ENCODE measurements at regions not wholly inside any gene's neighbourhood (a gene's known extent, or its start where the extent isn't known, plus 50 kb on each side); places are given as distances from the start of the nearest gene placed in this dataset.

GRCh38 chr10:47161465-47161864, 138.5 kb upstream of the GDF10 start:
- H3K27me3 ChIP-seq = no peaks in the 10 kb centered on the region
- peaks cover 19% of the 10 kb centered on the region for H3K4me1 ChIP-seq
- DNase-seq (ENCODE audit: low spot score in 2 of 2) = no peak
- no peaks in the 10 kb centered on the region for H3K9me3 ChIP-seq
- 88% methylated on average over 4 of the region's 4 CpGs for WGBS
- H3K36me3 ChIP-seq = no peaks in the 10 kb centered on the region
- TF ChIP-seq POLR2A (IDR thresholded peaks at IDR 0.05) = no peak
- H3K27ac ChIP-seq = no peak overlapping the region
- H3K4me3 ChIP-seq = no peak overlapping the region

GRCh38 chr10:47164126-47164799, 135.7 kb upstream of the GDF10 start:
- H3K4me1 ChIP-seq = peaks cover 25% of the 10 kb centered on the region
- no peaks in the 10 kb centered on the region for H3K36me3 ChIP-seq
- TF ChIP-seq POLR2AphosphoS5 (IDR thresholded peaks at IDR 0.05) (no peak), POLR2A (IDR thresholded peaks at IDR 0.05) (no peak), EP300 (IDR thresholded peaks at IDR 0.05) (no peak), CTCF (IDR thresholded peaks at IDR 0.05) (no peak)
- no peaks in the 10 kb centered on the region for H3K9me3 ChIP-seq
- DNase-seq (ENCODE audit: low spot score in 2 of 2) = no peak
- no peaks in the 10 kb centered on the region for H3K27me3 ChIP-seq
- H3K4me3 ChIP-seq = no peak overlapping the region
- WGBS = 85% methylated on average over 9 of the region's 9 CpGs
- H3K27ac ChIP-seq = no peak overlapping the region

- Histone ChIP-seq H3K9me3 (no peaks in the 10 kb centered on the region), H3K4me1 (peaks cover 25% of the 10 kb centered on the region), H3K27ac (no peak overlapping the region), H3K27me3 (no peaks in the 10 kb centered on the region), H3K4me3 (no peak overlapping the region), H3K36me3 (no peaks in the 10 kb centered on the region)
- WGBS = 58% methylated on average over 3 of the region's 3 CpGs
- TF ChIP-seq CTCF (IDR thresholded peaks at IDR 0.05) (no peak), POLR2A (IDR thresholded peaks at IDR 0.05) (no peak), EP300 (IDR thresholded peaks at IDR 0.05) (no peak), POLR2AphosphoS5 (IDR thresholded peaks at IDR 0.05) (no peak)
- no peak for DNase-seq (ENCODE audit: low spot score in 2 of 2)
Observed at GRCh38 chr10:47164800-47165128, 135.2 kb upstream of the GDF10 start.

- Histone ChIP-seq H3K9me3 (no peaks in the 10 kb centered on the region), H3K36me3 (no peaks in the 10 kb centered on the region), H3K27me3 (no peaks in the 10 kb centered on the region), H3K27ac (peak overlapping the region; percentile 61), H3K4me3 (peak overlapping the region; percentile 38), H3K4me1 (peaks cover 25% of the 10 kb centered on the region)
- no peak for DNase-seq (ENCODE audit: low spot score in 2 of 2)
- no peak for TF ChIP-seq EP300 (IDR thresholded peaks at IDR 0.05)
- WGBS = 47% methylated on average over 5 of the region's 7 CpGs
Observed at GRCh38 chr10:47165168-47165710, 134.8 kb upstream of the GDF10 start.

- no peaks in the 10 kb centered on the region for H3K9me3 ChIP-seq
- no peaks in the 10 kb centered on the region for H3K36me3 ChIP-seq
- H3K27ac ChIP-seq = peak overlapping the region; percentile 61
- peak overlapping the region; percentile 38 for H3K4me3 ChIP-seq
- TF ChIP-seq EP300 (IDR thresholded peaks at IDR 0.05) = no peak
- TF ChIP-seq CTCF (IDR thresholded peaks at IDR 0.05) = no peak
- TF ChIP-seq POLR2A (IDR thresholded peaks at IDR 0.05) = no peak
- no peak for TF ChIP-seq POLR2AphosphoS5 (IDR thresholded peaks at IDR 0.05)
- peak; percentile 81 to 88 for DNase-seq (ENCODE audit: low spot score in 2 of 2)
- peaks cover 25% of the 10 kb centered on the region for H3K4me1 ChIP-seq
- H3K27me3 ChIP-seq = no peaks in the 10 kb centered on the region
- 2% methylated on average over 16 of the region's 26 CpGs for WGBS
Observed at GRCh38 chr10:47165711-47166404, 134.1 kb upstream of the GDF10 start.

- H3K4me3 ChIP-seq = peak overlapping the region; percentile 38
- peak overlapping the region; percentile 61 for H3K27ac ChIP-seq
- H3K9me3 ChIP-seq = no peaks in the 10 kb centered on the region
- no peak for TF ChIP-seq POLR2A (IDR thresholded peaks at IDR 0.05)
- TF ChIP-seq POLR2AphosphoS5 (IDR thresholded peaks at IDR 0.05) = no peak
- no peak for TF ChIP-seq CTCF (IDR thresholded peaks at IDR 0.05)
- TF ChIP-seq EP300 (IDR thresholded peaks at IDR 0.05) = no peak
- peaks cover 25% of the 10 kb centered on the region for H3K4me1 ChIP-seq
- WGBS = 52% methylated on average over 7 of the region's 7 CpGs
- no peaks in the 10 kb centered on the region for H3K36me3 ChIP-seq
- no peak for DNase-seq (ENCODE audit: low spot score in 2 of 2)
- H3K27me3 ChIP-seq = no peaks in the 10 kb centered on the region
Observed at GRCh38 chr10:47166405-47166777, 133.6 kb upstream of the GDF10 start.
